MM.1S (cell line): ENCODE measurements at regions not wholly inside any gene's neighbourhood (a gene's known extent, or its start where the extent isn't known, plus 50 kb on each side); places are given as distances from the start of the nearest gene placed in this dataset.

Source experiments
- CTCF ChIP-seq: fragments of 300-600 bp; sonication (generic); IDR thresholded peaks from 2 replicates; pipeline ENCODE4 v1.5.1; 2016; ENCODE audit warnings: antibody characterized with exemption, low read length, mixed read lengths
- EZH2 ChIP-seq: fragments of 300-600 bp; sonication (generic); optimal IDR thresholded peaks from 2 replicates; pipeline ENCODE3; 2017; ENCODE audit warnings: low read depth, mild to moderate bottlenecking, antibody characterized with exemption, low read length, mixed read lengths

- TF ChIP-seq CTCF (no peak), EZH2 (no peak)
Measured at GRCh38 chr1:29658688-29659087, 422.4 kb downstream of the PTPRU start.
